ENCODE measurements at regions not wholly inside any gene's neighbourhood (a gene's known extent, or its start where the extent isn't known, plus 50 kb on each side); places are given as distances from the start of the nearest gene placed in this dataset.

GRCh38 chr2:60371681-60372080 lies 181.8 kb downstream of the BCL11A start:
- Histone ChIP-seq H3K27me3 (ENCODE audit: insufficient read depth, low read length) (no peaks in the 10 kb centered on the region), H3K9me3 (ENCODE audit: low read length) (no peaks in the 10 kb centered on the region), H2AFZ (ENCODE audit: low read length) (no peak overlapping the region), H3K27ac (ENCODE audit: low read depth, low read length, poor library complexity, severe bottlenecking) (no peak overlapping the region), H3K9ac (ENCODE audit: low read length) (no peak overlapping the region), H3K4me3 (ENCODE audit: low read depth, low read length, poor library complexity, severe bottlenecking) (no peak overlapping the region), H3K79me2 (ENCODE audit: insufficient read depth, low read length) (no peaks in the 10 kb centered on the region), H3K36me3 (ENCODE audit: insufficient read depth, low read length) (no peaks in the 10 kb centered on the region), H4K20me1 (ENCODE audit: insufficient read depth, low read length) (no peaks in the 10 kb centered on the region), H3K9me2 (ENCODE audit: low read depth, low read length) (no peaks in the 10 kb centered on the region), H3K4me2 (ENCODE audit: low read length) (no peak overlapping the region), H3K4me1 (ENCODE audit: insufficient read depth, low read length, severe bottlenecking) (peaks cover 45% of the 10 kb centered on the region), H3F3A (ENCODE audit: insufficient read depth, low read length) (no peaks in the 10 kb centered on the region)
- no peak for TF ChIP-seq CTCF (IDR thresholded peaks at IDR 0.05; ENCODE audit: low read length)

- Histone ChIP-seq H2AFZ (ENCODE audit: low read length) (no peak overlapping the region), H3K9me2 (ENCODE audit: low read depth, low read length) (no peaks in the 10 kb centered on the region), H3F3A (ENCODE audit: insufficient read depth, low read length) (no peaks in the 10 kb centered on the region), H3K4me1 (ENCODE audit: insufficient read depth, low read length, severe bottlenecking) (peaks cover 50% of the 10 kb centered on the region), H3K4me3 (ENCODE audit: low read depth, low read length, poor library complexity, severe bottlenecking) (no peak overlapping the region), H4K20me1 (ENCODE audit: insufficient read depth, low read length) (no peaks in the 10 kb centered on the region), H3K9me3 (ENCODE audit: low read length) (no peaks in the 10 kb centered on the region), H3K27me3 (ENCODE audit: insufficient read depth, low read length) (no peaks in the 10 kb centered on the region), H3K4me2 (ENCODE audit: low read length) (no peak overlapping the region), H3K9ac (ENCODE audit: low read length) (no peak overlapping the region), H3K27ac (ENCODE audit: low read depth, low read length, poor library complexity, severe bottlenecking) (no peak overlapping the region), H3K36me3 (ENCODE audit: insufficient read depth, low read length) (no peaks in the 10 kb centered on the region), H3K79me2 (ENCODE audit: insufficient read depth, low read length) (no peaks in the 10 kb centered on the region)
- TF ChIP-seq EZH2 (IDR thresholded peaks at IDR 0.05; ENCODE audit: borderline replicate concordance, low read length) (no peak), CTCF (IDR thresholded peaks at IDR 0.05; ENCODE audit: low read length) (no peak)
These were observed 182.2 kb downstream of the BCL11A start for GRCh38 chr2:60371219-60371618.

GRCh38 chr2:60370814-60371213 lies 182.6 kb downstream of the BCL11A start:
- no peak overlapping the region for H3K9ac ChIP-seq (ENCODE audit: low read length)
- no peaks in the 10 kb centered on the region for H3K79me2 ChIP-seq (ENCODE audit: insufficient read depth, low read length)

More at GRCh38 chr2:60370814-60371213, 182.6 kb downstream of the BCL11A start:
- TF ChIP-seq CTCF (IDR thresholded peaks at IDR 0.05; ENCODE audit: low read length) (no peak), EZH2 (IDR thresholded peaks at IDR 0.05; ENCODE audit: borderline replicate concordance, low read length) (no peak)
- no peaks in the 10 kb centered on the region for H3K27me3 ChIP-seq (ENCODE audit: insufficient read depth, low read length)
- no peak overlapping the region for H3K27ac ChIP-seq (ENCODE audit: low read depth, low read length, poor library complexity, severe bottlenecking)
- H3K4me3 ChIP-seq (ENCODE audit: low read depth, low read length, poor library complexity, severe bottlenecking): no peak overlapping the region
- H3K4me1 ChIP-seq (ENCODE audit: insufficient read depth, low read length, severe bottlenecking): peaks cover 54% of the 10 kb centered on the region
- no peak overlapping the region for H2AFZ ChIP-seq (ENCODE audit: low read length)
- no peak overlapping the region for H3K4me2 ChIP-seq (ENCODE audit: low read length)
- no peaks in the 10 kb centered on the region for H3K36me3 ChIP-seq (ENCODE audit: insufficient read depth, low read length)
- no peaks in the 10 kb centered on the region for H3K9me2 ChIP-seq (ENCODE audit: low read depth, low read length)
- H3F3A ChIP-seq (ENCODE audit: insufficient read depth, low read length): no peaks in the 10 kb centered on the region
- H3K9me3 ChIP-seq (ENCODE audit: low read length): no peaks in the 10 kb centered on the region
- no peaks in the 10 kb centered on the region for H4K20me1 ChIP-seq (ENCODE audit: insufficient read depth, low read length)

All from OCI-LY1 (cell line).